ENCODE measurements at regions not wholly inside any gene's neighbourhood (a gene's known extent, or its start where the extent isn't known, plus 50 kb on each side); places are given as distances from the start of the nearest gene placed in this dataset.

DNA sequence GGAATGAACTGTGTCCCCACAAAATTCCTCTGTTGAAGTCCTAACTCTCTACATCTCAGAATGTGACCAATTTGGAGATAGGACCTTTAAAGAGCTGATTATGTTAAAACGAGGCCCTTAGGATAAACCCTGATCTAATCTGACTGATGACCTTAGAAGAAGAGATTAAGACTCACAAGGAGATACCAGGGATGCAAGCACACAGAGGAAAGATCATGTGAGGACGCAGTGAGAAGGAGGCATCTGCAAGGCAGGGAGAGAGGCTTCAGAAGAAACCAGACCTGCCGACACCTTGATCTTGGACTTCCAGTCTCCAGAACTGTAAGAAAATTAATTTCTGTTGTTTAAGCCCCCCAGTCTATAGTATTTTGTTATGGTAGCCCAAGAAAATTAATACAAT lies 94.9 kb upstream of the ZNF800 start:
- H2AFZ ChIP-seq (ENCODE audit: control insufficient read depth, low read length), result no peak overlapping the region
- no peak overlapping the region for H3K4me3 ChIP-seq (ENCODE audit: control insufficient read depth in 2 of 3, extremely low read depth in 1 of 3, insufficient read depth in 2 of 3, low read depth in 1 of 3, low read length in 3 of 3)
- dilution Hi-C loops (cut with MboI; ENCODE audit: extremely low pct_ligation_motif_present, low sequenced_read_pairs), result no loop called here
- no peak overlapping the region for H3K4me2 ChIP-seq (ENCODE audit: control insufficient read depth, extremely low read depth, insufficient read depth, low read depth, low read length)
- H3K4me1 ChIP-seq (ENCODE audit: control insufficient read depth, extremely low read depth, insufficient read depth, low read length), result no peaks in the 10 kb centered on the region
- H4K20me1 ChIP-seq (ENCODE audit: control insufficient read depth, extremely low read depth, insufficient read depth, low read length), result no peaks in the 10 kb centered on the region
- no peak for TF ChIP-seq CTCF (optimal IDR thresholded peaks at IDR 0.05 in 1 of 3, IDR thresholded peaks at IDR 0.05 in 1 of 3, conservative IDR thresholded peaks at IDR 0.05 in 1 of 3; ENCODE audit: extremely low read depth in 1 of 3, insufficient read depth in 2 of 3, low read length in 3 of 3)
- no peak for TF ChIP-seq EZH2 (IDR thresholded peaks at IDR 0.05; ENCODE audit: low read length)
- no peak for DNase-seq (ENCODE audit: low read depth, low spot score)
- H3K27me3 ChIP-seq (ENCODE audit: control insufficient read depth, extremely low read depth, insufficient read depth, low read length), result no peaks in the 10 kb centered on the region
- no peaks in the 10 kb centered on the region for H3K9me3 ChIP-seq (ENCODE audit: control insufficient read depth, low read depth, low read length)
- H3K79me2 ChIP-seq (ENCODE audit: control insufficient read depth, insufficient read depth, low read length), result no peaks in the 10 kb centered on the region
- no peak overlapping the region for H3K9ac ChIP-seq (ENCODE audit: control insufficient read depth, extremely low read depth, insufficient read depth, low read length)
- H3K27ac ChIP-seq (ENCODE audit: control insufficient read depth, insufficient read depth, low read length), result no peak overlapping the region
- no peaks in the 10 kb centered on the region for H3K36me3 ChIP-seq (ENCODE audit: control insufficient read depth in 2 of 2, extremely low read depth in 1 of 2, insufficient read depth in 2 of 2, low read length in 2 of 2)
- no peaks in the 10 kb centered on the region for H3K9me1 ChIP-seq (ENCODE audit: control insufficient read depth, extremely low read depth, insufficient read depth, low read length)
- no peak for FAIRE-seq

DNA sequence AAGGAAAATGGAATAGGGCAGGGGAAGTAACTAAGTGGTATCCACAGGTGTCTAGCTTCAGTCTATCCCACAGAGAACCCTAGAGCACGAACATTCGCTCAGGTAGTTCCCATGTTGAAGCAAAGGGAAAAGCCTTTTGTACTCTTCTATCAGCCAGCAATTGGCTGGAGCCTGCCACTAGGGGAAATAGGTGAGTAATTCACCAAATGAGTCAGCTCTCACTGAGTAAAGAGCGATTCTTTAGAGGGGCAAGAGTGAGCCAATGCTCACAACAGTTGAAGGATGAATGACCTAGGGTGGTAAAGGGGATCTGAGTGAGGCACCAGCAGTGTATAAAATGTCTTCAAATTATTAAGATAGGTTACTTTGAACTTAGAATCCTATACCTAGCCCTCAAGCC lies 94.1 kb upstream of the ZNF800 start:
- no peak for FAIRE-seq

More for the DNA sequence above, 94.1 kb upstream of the ZNF800 start:
- H3K9me1 ChIP-seq (ENCODE audit: control insufficient read depth, extremely low read depth, insufficient read depth, low read length), result no peaks in the 10 kb centered on the region
- no peaks in the 10 kb centered on the region for H3K79me2 ChIP-seq (ENCODE audit: control insufficient read depth, insufficient read depth, low read length)
- no peak overlapping the region for H2AFZ ChIP-seq (ENCODE audit: control insufficient read depth, low read length)
- no peak overlapping the region for H3K9ac ChIP-seq (ENCODE audit: control insufficient read depth, extremely low read depth, insufficient read depth, low read length)
- H3K4me1 ChIP-seq (ENCODE audit: control insufficient read depth, extremely low read depth, insufficient read depth, low read length), result no peaks in the 10 kb centered on the region
- H3K9me3 ChIP-seq (ENCODE audit: control insufficient read depth, low read depth, low read length), result no peaks in the 10 kb centered on the region
- no peak overlapping the region for H3K4me3 ChIP-seq (ENCODE audit: control insufficient read depth in 2 of 3, extremely low read depth in 1 of 3, insufficient read depth in 2 of 3, low read depth in 1 of 3, low read length in 3 of 3)
- no peaks in the 10 kb centered on the region for H3K36me3 ChIP-seq (ENCODE audit: control insufficient read depth in 2 of 2, extremely low read depth in 1 of 2, insufficient read depth in 2 of 2, low read length in 2 of 2)
- dilution Hi-C loops (cut with MboI; ENCODE audit: extremely low pct_ligation_motif_present, low sequenced_read_pairs), result no loop called here
- H3K4me2 ChIP-seq (ENCODE audit: control insufficient read depth, extremely low read depth, insufficient read depth, low read depth, low read length), result no peak overlapping the region
- H4K20me1 ChIP-seq (ENCODE audit: control insufficient read depth, extremely low read depth, insufficient read depth, low read length), result no peaks in the 10 kb centered on the region
- peak in 1 of 3 experiments; percentile 35 for TF ChIP-seq CTCF (optimal IDR thresholded peaks at IDR 0.05 in 1 of 3, IDR thresholded peaks at IDR 0.05 in 1 of 3, conservative IDR thresholded peaks at IDR 0.05 in 1 of 3; ENCODE audit: extremely low read depth in 1 of 3, insufficient read depth in 2 of 3, low read length in 3 of 3)
- no peak for TF ChIP-seq EZH2 (IDR thresholded peaks at IDR 0.05; ENCODE audit: low read length)
- H3K27me3 ChIP-seq (ENCODE audit: control insufficient read depth, extremely low read depth, insufficient read depth, low read length), result no peaks in the 10 kb centered on the region
- no peak overlapping the region for H3K27ac ChIP-seq (ENCODE audit: control insufficient read depth, insufficient read depth, low read length)
- DNase-seq (ENCODE audit: low read depth, low spot score), result no peak
